ENCODE measurements at regions not wholly inside any gene's neighbourhood (a gene's known extent, or its start where the extent isn't known, plus 50 kb on each side); places are given as distances from the start of the nearest gene placed in this dataset.

GRCh38 chr19:27753622-27754021, 1459.3 kb downstream of the UQCRFS1 start:
- POLR2A ChIA-PET, result no interaction called here
- Histone ChIP-seq H3K36me3 (ENCODE audit: control insufficient read depth in 2 of 2, insufficient read depth in 2 of 2, low read length in 1 of 2) (no peaks in the 10 kb centered on the region), H3K4me2 (ENCODE audit: control insufficient read depth, insufficient read depth) (no peak overlapping the region), H3K9ac (ENCODE audit: control insufficient read depth, insufficient read depth, low read length) (no peak overlapping the region), H3K27me3 (replicated peaks in 1 of 2; ENCODE audit: control insufficient read depth in 2 of 2, insufficient read depth in 2 of 2, low read length in 1 of 2) (no peaks in the 10 kb centered on the region), H3K4me3 (no peak overlapping the region), H2AFZ (ENCODE audit: control insufficient read depth, low read depth, low read length) (no peak overlapping the region), H4K20me1 (ENCODE audit: control insufficient read depth, insufficient read depth) (no peaks in the 10 kb centered on the region), H3K27ac (ENCODE audit: control insufficient read depth, insufficient read depth) (no peak overlapping the region), H3K9me3 (replicated peaks; ENCODE audit: control insufficient read depth, insufficient read depth, low read length) (no peaks in the 10 kb centered on the region; the same call in 2 of the 3 replicates), H3K4me1 (ENCODE audit: control insufficient read depth, insufficient read depth, low read length) (no peaks in the 10 kb centered on the region), H3K79me2 (ENCODE audit: control insufficient read depth, insufficient read depth, low read length) (no peaks in the 10 kb centered on the region)
- TF ChIP-seq SMARCA5 (IDR thresholded peaks at IDR 0.05) (no peak), HCFC1 (IDR thresholded peaks at IDR 0.05; ENCODE audit: low read length) (no peak), FOXM1 (IDR thresholded peaks at IDR 0.05; ENCODE audit: low read depth, low read length) (no peak), MTA2 (IDR thresholded peaks at IDR 0.05; ENCODE audit: low read depth) (no peak), POU2F2 (IDR thresholded peaks at IDR 0.05; ENCODE audit: borderline replicate concordance, low read depth, low read length) (no peak), BMI1 (IDR thresholded peaks at IDR 0.05; ENCODE audit: borderline replicate concordance) (no peak), MTA3 (IDR thresholded peaks at IDR 0.05; ENCODE audit: borderline replicate concordance, low read length) (no peak), POLR2AphosphoS2 (IDR thresholded peaks at IDR 0.05; ENCODE audit: low read depth, low read length) (no peak), NKRF (conservative IDR thresholded peaks at IDR 0.05) (no peak)
- intact Hi-C loops (cut with micrococcal nuclease; ENCODE audit: unreplicated experiment), result no loop called here
- 47% methylated on average over 4 of the region's 4 CpGs for WGBS (ENCODE audit: insufficient coverage, insufficient replicate concordance, low lambda C conversion rate, missing lambda C conversion rate)
- no peak for DNase-seq (ENCODE audit: low read depth, low spot score)
- BruUV-seq (replicated peaks), result no TSS peak
- no peak for FAIRE-seq
- CTCF ChIA-PET, result no interaction called here
- RAD21 ChIA-PET (ENCODE audit: unreplicated experiment), result no interaction called here
- ATAC-seq, result no peak
- in situ Hi-C loops (cut with MboI), result no loop called here
- SMC1A ChIA-PET (ENCODE audit: uncharacterized antibody, unreplicated experiment), result no interaction called here
